H1 (cell line): ENCODE measurements at regions not wholly inside any gene's neighbourhood (a gene's known extent, or its start where the extent isn't known, plus 50 kb on each side); places are given as distances from the start of the nearest gene placed in this dataset.

Experiments used
- CTCF ChIA-PET: fragments of 300-600 bp; sonication (Branson Sonifier 250); formaldehyde crosslinking; loops from one replicate; lab custom pipeline; 2021; ENCODE audit not compliant: partially characterized antibody; lab: Charles Lee
- POLR2A ChIA-PET: fragments of 300-600 bp; sonication (Branson Sonifier 250); formaldehyde crosslinking; loops from one replicate; lab custom pipeline; 2021; ENCODE audit warnings: inconsistent platforms; ENCODE audit not compliant: partially characterized antibody; lab: Charles Lee
- DNase-seq, 2 experiments: peaks; one replicate each; pipeline versions ENCODE4 v3.0.0 to v3.0.0-alpha.2; 2010 to 2022; ENCODE audit warnings: low spot score in 2 of 2, low read depth in 1 of 2, mixed read lengths in 1 of 2
- FAIRE-seq: peaks from 2 replicates; lab custom pipeline; 2011; peaks lifted over from hg19 to GRCh38; lab: Jason Lieb, UNC
- H2AFZ ChIP-seq: 2 replicates; pipeline ENCODE4 v1.8.1; 2012; ENCODE audit warnings: low read length, inconsistent platforms
- H2AK5ac ChIP-seq: 2 replicates; pipeline ENCODE4 v1.6.1; 2013; ENCODE audit warnings: low read depth, low read length
- H2BK120ac ChIP-seq: replicated peaks from 2 replicates; pipeline ENCODE3; 2013; ENCODE audit warnings: low read depth, low read length, inconsistent platforms
- H2BK12ac ChIP-seq: 2 replicates; pipeline ENCODE4 v1.6.1; 2013; ENCODE audit warnings: low read depth, low read length
- H2BK15ac ChIP-seq: 2 replicates; pipeline ENCODE4 v1.6.1; 2013; ENCODE audit warnings: low read length
- H2BK20ac ChIP-seq: 2 replicates; pipeline ENCODE4 v1.6.1; 2013; ENCODE audit warnings: low read length
- H2BK5ac ChIP-seq: 2 replicates; pipeline ENCODE4 v1.6.1; 2013; ENCODE audit warnings: low read depth, low read length
- H3K14ac ChIP-seq: 2 replicates; pipeline ENCODE4 v1.6.1; 2013; ENCODE audit warnings: inconsistent platforms; ENCODE audit not compliant: insufficient read length
- H3K18ac ChIP-seq: 2 replicates; pipeline ENCODE4 v1.6.1; 2013; ENCODE audit warnings: low read length; ENCODE audit errors: extremely low read depth
- H3K23ac ChIP-seq: 2 replicates; pipeline ENCODE4 v1.6.1; 2013; ENCODE audit warnings: inconsistent platforms; ENCODE audit not compliant: insufficient read length
- H3K23me2 ChIP-seq: 2 replicates; pipeline ENCODE4 v1.6.1; 2013; ENCODE audit warnings: low read depth, low read length
- H3K27ac ChIP-seq: 2 replicates; pipeline ENCODE4 v1.6.1; 2011; ENCODE audit warnings: low read depth, low read length, inconsistent platforms
- H3K27me3 ChIP-seq, 4 experiments: replicated peaks in 1 of 4; 1 replicate in 1 of 4; 2 replicates in 3 of 4; pipeline versions ENCODE4 v1.6.1 to v1.8.1; 2011 to 2013; ENCODE audit warnings: low read length in 3 of 4, mild to moderate bottlenecking in 3 of 4, inconsistent platforms in 2 of 4, mixed read lengths in 2 of 4, moderate library complexity in 1 of 4; ENCODE audit not compliant: control insufficient read depth in 3 of 4, insufficient read depth in 3 of 4; ENCODE audit errors: extremely low read depth in 1 of 4
- H3K36me3 ChIP-seq, 4 experiments: 2 replicates each; pipeline versions ENCODE4 v1.6.1 to v1.8.1; 2011 to 2013; ENCODE audit warnings: mild to moderate bottlenecking in 4 of 4, low read length in 3 of 4, moderate library complexity in 2 of 4, control low read depth in 1 of 4, inconsistent platforms in 1 of 4; ENCODE audit not compliant: insufficient read depth in 4 of 4, control insufficient read depth in 2 of 4
- H3K4ac ChIP-seq: replicated peaks from 2 replicates; pipeline ENCODE3; 2013; ENCODE audit warnings: low read length, low read depth, mixed read lengths, inconsistent platforms; ENCODE audit not compliant: insufficient read length
- H3K4me1 ChIP-seq, 4 experiments: replicated peaks in 1 of 4; 1 replicate in 1 of 4; 2 replicates in 3 of 4; pipeline versions ENCODE4 v1.6.1 to v1.8.1; 2011 to 2013; ENCODE audit warnings: low read length in 3 of 4, inconsistent platforms in 2 of 4, mixed read lengths in 1 of 4; ENCODE audit not compliant: insufficient read depth in 4 of 4, control insufficient read depth in 3 of 4
- H3K4me2 ChIP-seq, 2 experiments: 2 replicates each; pipeline versions ENCODE4 v1.6.1 to v1.8.1; 2011 to 2013; ENCODE audit warnings: low read depth in 2 of 2, low read length in 2 of 2, control low read depth in 1 of 2, inconsistent platforms in 1 of 2, mild to moderate bottlenecking in 1 of 2; ENCODE audit not compliant: insufficient read depth in 1 of 2
- H3K4me3 ChIP-seq, 4 experiments: fragments of 200-600, 300-600 bp in 1 of 4; sonication (generic), shearing (Covaris generic), sonication (Bioruptor Twin) in 1 of 4; 2 replicates each; pipeline versions ENCODE4 v1.5.1 to v1.8.1; 2011 to 2016; ENCODE audit warnings: low read length in 4 of 4, low read depth in 3 of 4, control low read depth in 2 of 4, inconsistent platforms in 2 of 4, mild to moderate bottlenecking in 2 of 4, mixed read lengths in 1 of 4, moderate library complexity in 1 of 4; ENCODE audit not compliant: insufficient read depth in 2 of 4; ENCODE audit errors: extremely low read depth in 1 of 4
- H3K56ac ChIP-seq: replicated peaks from 2 replicates; pipeline ENCODE3; 2013; ENCODE audit warnings: low read depth, mild to moderate bottlenecking, mixed read lengths, low read length, inconsistent platforms; ENCODE audit not compliant: insufficient read length
- H3K79me1 ChIP-seq: 2 replicates; pipeline ENCODE4 v1.6.1; 2013; ENCODE audit warnings: low read depth, low read length, control low read depth
- H3K79me2 ChIP-seq, 2 experiments: 2 replicates each; pipeline versions ENCODE4 v1.6.1 to v1.8.1; 2012 to 2013; ENCODE audit warnings: low read length in 2 of 2, mild to moderate bottlenecking in 2 of 2, inconsistent platforms in 1 of 2; ENCODE audit not compliant: insufficient read depth in 2 of 2, control insufficient read depth in 1 of 2
- H3K9ac ChIP-seq, 4 experiments: replicated peaks in 1 of 4; 1 replicate in 1 of 4; 2 replicates in 3 of 4; pipeline versions ENCODE4 v1.6.1 to v1.8.1; 2011 to 2013; ENCODE audit warnings: low read depth in 3 of 4, low read length in 3 of 4, control low read depth in 2 of 4, mild to moderate bottlenecking in 2 of 4, moderate library complexity in 2 of 4, inconsistent platforms in 1 of 4; ENCODE audit errors: extremely low read depth in 1 of 4
- H3K9me3 ChIP-seq, 2 experiments: 2 replicates each; pipeline versions ENCODE4 v1.6.1 to v1.8.1; 2012 to 2013; ENCODE audit warnings: mild to moderate bottlenecking in 2 of 2, moderate library complexity in 2 of 2, control low read depth in 1 of 2, inconsistent platforms in 1 of 2, low read depth in 1 of 2, low read length in 1 of 2, mixed read lengths in 1 of 2; ENCODE audit not compliant: insufficient read depth in 2 of 2
- H4K20me1 ChIP-seq, 2 experiments: replicated peaks in 1 of 2; 2 replicates each; pipeline versions ENCODE3 to v1.8.1; 2011 to 2013; ENCODE audit warnings: inconsistent platforms in 2 of 2, low read length in 2 of 2, mild to moderate bottlenecking in 1 of 2; ENCODE audit not compliant: insufficient read depth in 2 of 2, control insufficient read depth in 1 of 2
- H4K5ac ChIP-seq: 2 replicates; pipeline ENCODE4 v1.6.1; 2013; ENCODE audit warnings: low read length, low read depth, mixed read lengths, inconsistent platforms; ENCODE audit not compliant: insufficient read length
- H4K8ac ChIP-seq: 2 replicates; pipeline ENCODE4 v1.8.0; 2013; ENCODE audit warnings: mild to moderate bottlenecking, moderate library complexity, low read length, inconsistent platforms; ENCODE audit not compliant: insufficient read depth; ENCODE audit errors: extremely low read depth
- H4K91ac ChIP-seq: replicated peaks from 2 replicates; pipeline ENCODE3; 2013; ENCODE audit warnings: low read length, mixed read lengths, inconsistent platforms; ENCODE audit not compliant: insufficient read length
- ATF2 ChIP-seq: IDR thresholded peaks from 2 replicates; pipeline ENCODE4 v1.6.1; 2012; ENCODE audit warnings: low read length, inconsistent platforms
- KDM5A ChIP-seq: fragments of 200-600 bp; IDR thresholded peaks from 2 replicates; pipeline ENCODE4 v1.7.1; 2012; ENCODE audit warnings: mild to moderate bottlenecking, low read length, inconsistent platforms, mixed read lengths
- RBBP5 ChIP-seq: IDR thresholded peaks from 2 replicates; pipeline ENCODE4 v1.7.1; 2012; ENCODE audit warnings: low read depth, mild to moderate bottlenecking, inconsistent platforms, low read length, moderate library complexity, borderline replicate concordance
- SP1 ChIP-seq: IDR thresholded peaks from 2 replicates; pipeline ENCODE4 v1.6.1; 2011; ENCODE audit warnings: low read depth, low read length
- WGBS, 2 experiments: shearing (Covaris generic) in 1 of 2; methylation state at CpG; one replicate each; pipeline versions ENCODE4 v1.1.6 to v1.1.7; 2013 to 2015; ENCODE audit warnings: low lambda C conversion rate in 2 of 2, mixed read lengths in 2 of 2, inconsistent platforms in 1 of 2, low coverage in 1 of 2, missing lambda C conversion rate in 1 of 2; ENCODE audit not compliant: insufficient replicate concordance in 2 of 2, insufficient coverage in 1 of 2, insufficient read length in 1 of 2; ENCODE audit errors: extremely low coverage in 1 of 2, missing lambda C conversion rate in 1 of 2; 5-methylcytosine and 5-hydroxymethylcytosine counted together

- Histone ChIP-seq H4K20me1 (no peaks in the 10 kb centered on the region), H4K8ac (no peak overlapping the region), H3K23ac (no peak overlapping the region), H2BK12ac (no peak overlapping the region; the same call in 1 of the 2 replicates), H3K4ac (no peak overlapping the region), H3K27me3 (no peaks in the 10 kb centered on the region), H3K79me1 (no peaks in the 10 kb centered on the region), H2AK5ac (no peak overlapping the region), H2AFZ (no peak overlapping the region), H3K27ac (no peak overlapping the region), H2BK20ac (no peak overlapping the region), H3K4me1 (peaks cover 11 to 25% (median 18%) of the 10 kb centered on the region in 4 experiments), H3K36me3 (peaks cover 0 to 9% (median under 1%) of the 10 kb centered on the region in 4 experiments; a peak in 3 of 8 replicates), H3K4me2 (peak overlapping the region in 1 of 2 experiments; percentile 63; a peak in 1 of 4 replicates), H2BK5ac (no peak overlapping the region), H3K9me3 (no peaks in the 10 kb centered on the region), H3K79me2 (no peaks in the 10 kb centered on the region), H3K14ac (no peak overlapping the region), H3K9ac (no peak overlapping the region), H3K18ac (peak overlapping the region; percentile 42; the same call in 1 of the 2 replicates), H4K5ac (no peak overlapping the region), H3K4me3 (no peak overlapping the region), H3K56ac (no peak overlapping the region), H2BK15ac (0 out of 2 replicates have a peak overlapping the region, but pooled peaks have one; percentile 66), H3K23me2 (no peaks in the 10 kb centered on the region), H2BK120ac (peak overlapping the region; percentile 2), H4K91ac (no peak overlapping the region)
- POLR2A ChIA-PET, result no interaction called here
- CTCF ChIA-PET, result no interaction called here
- no peak for FAIRE-seq
- TF ChIP-seq SP1 (no peak), ATF2 (no peak), KDM5A (no peak), RBBP5 (no peak)
- no peak for DNase-seq
- WGBS, 2 experiments, result 88% methylated on average over 3 of the region's 3 CpGs; no CpG with 5 or more reads in 1 of the 2 experiments
Measured at GRCh38 chr15:62760538-62760937, 282.0 kb upstream of the TPM1 start.
